GM12878 (cell line): ENCODE measurements at regions not wholly inside any gene's neighbourhood (a gene's known extent, or its start where the extent isn't known, plus 50 kb on each side); places are given as distances from the start of the nearest gene placed in this dataset.

Source experiments
- ATAC-seq: fragments of 200-7000 bp; cut with Tn5 transposase; 3 replicates; pipeline ENCODE4 v1.9.1; 2020; ENCODE audit warnings: mild to moderate bottlenecking, moderate library complexity
- BruUV-seq: library from RNA; stranded (reverse); fragments of 400-500 nt; replicated peaks from 2 replicates; lab custom pipeline; 2021; lab: Mats Ljungman, UMichigan
- CTCF ChIA-PET: fragments of 300-600 bp; sonication (Branson Sonifier 250); formaldehyde crosslinking; extraction: SDS; loops from one replicate; lab custom pipeline; 2021; ENCODE audit warnings: inconsistent platforms; lab: Yijun Ruan, JAX
- POLR2A ChIA-PET: fragments of 350-600 bp; formaldehyde crosslinking; extraction: SDS; loops from one replicate; lab custom pipeline; 2021; ENCODE audit warnings: inconsistent platforms; lab: Charles Lee
- RAD21 ChIA-PET: fragments of 300-600 bp; sonication (Branson Sonifier 250); formaldehyde crosslinking; loops from one replicate; lab custom pipeline; 2023; ENCODE audit warnings: antibody characterized with exemption; ENCODE audit not compliant: unreplicated experiment; lab: Charles Lee
- SMC1A ChIA-PET: fragments of 300-600 bp; sonication (Branson Sonifier 250); formaldehyde crosslinking; loops from one replicate; lab custom pipeline; 2023; ENCODE audit not compliant: unreplicated experiment, uncharacterized antibody; lab: Charles Lee
- DNase-seq: peaks from one replicate; pipeline ENCODE4 v3.0.0-alpha.2; 2011; ENCODE audit warnings: low read depth, low spot score
- FAIRE-seq: peaks from 3 replicates; lab custom pipeline; 2011; peaks lifted over from hg19 to GRCh38; lab: Jason Lieb, UNC
- H2AFZ ChIP-seq: 2 replicates; pipeline ENCODE4 v1.6.0; 2011; ENCODE audit warnings: low read depth, low read length, control low read depth; ENCODE audit not compliant: control insufficient read depth
- H3K27ac ChIP-seq: 2 replicates; pipeline ENCODE4 v1.5.1; 2011; ENCODE audit warnings: control low read depth; ENCODE audit not compliant: control insufficient read depth, insufficient read depth
- H3K27me3 ChIP-seq, 2 experiments: replicated peaks in 1 of 2; 2 replicates each; pipeline versions ENCODE4 v1.6.0 to v1.6.1; 2011; ENCODE audit warnings: low read length in 1 of 2; ENCODE audit not compliant: control insufficient read depth in 2 of 2, insufficient read depth in 2 of 2
- H3K36me3 ChIP-seq, 2 experiments: 2 replicates each; pipeline ENCODE4 v1.5.1; 2011; ENCODE audit warnings: low read length in 1 of 2; ENCODE audit not compliant: control insufficient read depth in 2 of 2, insufficient read depth in 2 of 2
- H3K4me1 ChIP-seq: 2 replicates; pipeline ENCODE4 v1.6.1; 2011; ENCODE audit warnings: mild to moderate bottlenecking, low read length, moderate library complexity, mixed read lengths; ENCODE audit not compliant: control insufficient read depth, insufficient read depth
- H3K4me2 ChIP-seq: 2 replicates; pipeline ENCODE4 v1.6.0; 2011; ENCODE audit warnings: control low read depth; ENCODE audit not compliant: control insufficient read depth, insufficient read depth
- H3K4me3 ChIP-seq: fragments of 200-600 bp; sonication (generic); 2 replicates; pipeline ENCODE4 v1.5.1; 2016
- H3K79me2 ChIP-seq: 2 replicates; pipeline ENCODE4 v1.6.0; 2011; ENCODE audit warnings: low read length; ENCODE audit not compliant: control insufficient read depth, insufficient read depth
- H3K9ac ChIP-seq: 2 replicates; pipeline ENCODE4 v1.8.0; 2011; ENCODE audit warnings: low read length, control low read depth, mixed read lengths; ENCODE audit not compliant: control insufficient read depth, insufficient read depth
- H3K9me3 ChIP-seq: replicated peaks from 3 replicates; pipeline ENCODE4 v1.5.1; 2011; ENCODE audit warnings: mild to moderate bottlenecking, low read length; ENCODE audit not compliant: control insufficient read depth, insufficient read depth
- H4K20me1 ChIP-seq: 2 replicates; pipeline ENCODE4 v1.6.0; 2011; ENCODE audit not compliant: control insufficient read depth, insufficient read depth
- CHD2 ChIP-seq: IDR thresholded peaks from 2 replicates; pipeline ENCODE4 v1.6.1; 2011; ENCODE audit warnings: low read depth, low read length, improper control_type of control experiment, borderline replicate concordance
- GATAD2B ChIP-seq: fragments of 450-650 bp; conservative IDR thresholded peaks from 2 replicates; pipeline ENCODE4 v1.6.1; 2017; ENCODE audit warnings: low read depth, mild to moderate bottlenecking, moderate library complexity
- JUNB ChIP-seq: IDR thresholded peaks from 2 replicates; pipeline ENCODE4 v1.6.1; 2016; ENCODE audit warnings: antibody characterized with exemption, mild to moderate bottlenecking
- SREBF2 ChIP-seq: IDR thresholded peaks from 2 replicates; pipeline ENCODE4 v1.6.1; 2012; ENCODE audit warnings: mild to moderate bottlenecking, low read length
- ZBED1 ChIP-seq: IDR thresholded peaks from 2 replicates; pipeline ENCODE4 v1.6.1; 2016; ENCODE audit warnings: borderline replicate concordance
- WGBS: methylation state at CpG from one replicate; pipeline ENCODE4 v1.1.6; 2016; ENCODE audit warnings: low lambda C conversion rate; ENCODE audit not compliant: insufficient replicate concordance, insufficient coverage; ENCODE audit errors: missing lambda C conversion rate; 5-methylcytosine and 5-hydroxymethylcytosine counted together
- in situ Hi-C: fragments of 300-500 bp; cut with MboI; formaldehyde crosslinking; loops from 9 replicates; pipeline ENCODE4 v1.14.3; 2018; ENCODE audit warnings: mixed read lengths
- intact Hi-C: fragments of 100-400 bp; cut with micrococcal nuclease; formaldehyde crosslinking; loops from one replicate; pipeline ENCODE4 v1.14.2; 2022; ENCODE audit not compliant: unreplicated experiment
- TF ChIP-seq, protein P1 (sequence below): fragments of 450-650 bp; IDR thresholded peaks from 2 replicates; pipeline ENCODE4 v1.6.1; 2016; ENCODE audit warnings: mild to moderate bottlenecking, moderate library complexity, borderline replicate concordance
- TF ChIP-seq, protein P2 (sequence below): IDR thresholded peaks from 2 replicates; pipeline ENCODE4 v1.6.1; 2012; ENCODE audit warnings: low read length, inconsistent platforms

DNA sequence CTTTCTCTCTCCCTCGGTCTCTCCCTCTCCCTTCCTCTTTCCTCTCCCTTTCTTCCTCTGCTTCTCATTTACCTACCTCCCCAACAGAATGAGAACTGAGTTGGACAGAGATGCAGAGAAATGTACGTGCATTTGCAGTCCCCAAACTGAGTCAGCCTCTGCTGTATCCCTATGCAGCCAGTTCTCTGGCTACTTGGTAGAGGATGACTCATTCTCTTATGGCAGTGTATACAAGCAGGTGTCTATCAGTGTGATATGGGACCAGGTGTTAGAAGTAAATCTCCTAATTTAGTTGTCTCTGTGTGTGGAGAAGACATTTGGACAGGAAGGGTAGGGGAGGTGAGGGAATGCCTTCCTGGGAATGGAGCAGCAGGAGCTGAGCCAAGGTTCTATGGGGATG lies 470.8 kb downstream of the CD109 start:
- intact Hi-C loops (no loop called here), in situ Hi-C loops (no loop called here)
- ChIA-PET POLR2A (no interaction called here), RAD21 (interaction anchor here (1.2 kb wide), 1 partner anchor 1042 kb away, joined by 4 read pairs; no protein-coding TSS in a partner anchor), CTCF (no interaction called here), SMC1A (no interaction called here)
- Histone ChIP-seq H2AFZ (no peak overlapping the region), H4K20me1 (no peaks in the 10 kb centered on the region), H3K4me2 (no peak overlapping the region), H3K36me3 (no peaks in the 10 kb centered on the region), H3K4me1 (no peaks in the 10 kb centered on the region), H3K9me3 (no peaks in the 10 kb centered on the region), H3K4me3 (no peak overlapping the region), H3K79me2 (no peaks in the 10 kb centered on the region), H3K27ac (no peak overlapping the region), H3K9ac (no peak overlapping the region), H3K27me3 (no peaks in the 10 kb centered on the region)
- WGBS = 4% methylated on average over 2 of the region's 2 CpGs
- no TSS peak for BruUV-seq
- ATAC-seq (no peak), DNase-seq (no peak), FAIRE-seq (no peak)
- TF ChIP-seq CHD2 (no peak), ZBED1 (no peak), SREBF2 (no peak), GATAD2B (no peak), JUNB (no peak)
- TF ChIP-seq, protein P1, sequence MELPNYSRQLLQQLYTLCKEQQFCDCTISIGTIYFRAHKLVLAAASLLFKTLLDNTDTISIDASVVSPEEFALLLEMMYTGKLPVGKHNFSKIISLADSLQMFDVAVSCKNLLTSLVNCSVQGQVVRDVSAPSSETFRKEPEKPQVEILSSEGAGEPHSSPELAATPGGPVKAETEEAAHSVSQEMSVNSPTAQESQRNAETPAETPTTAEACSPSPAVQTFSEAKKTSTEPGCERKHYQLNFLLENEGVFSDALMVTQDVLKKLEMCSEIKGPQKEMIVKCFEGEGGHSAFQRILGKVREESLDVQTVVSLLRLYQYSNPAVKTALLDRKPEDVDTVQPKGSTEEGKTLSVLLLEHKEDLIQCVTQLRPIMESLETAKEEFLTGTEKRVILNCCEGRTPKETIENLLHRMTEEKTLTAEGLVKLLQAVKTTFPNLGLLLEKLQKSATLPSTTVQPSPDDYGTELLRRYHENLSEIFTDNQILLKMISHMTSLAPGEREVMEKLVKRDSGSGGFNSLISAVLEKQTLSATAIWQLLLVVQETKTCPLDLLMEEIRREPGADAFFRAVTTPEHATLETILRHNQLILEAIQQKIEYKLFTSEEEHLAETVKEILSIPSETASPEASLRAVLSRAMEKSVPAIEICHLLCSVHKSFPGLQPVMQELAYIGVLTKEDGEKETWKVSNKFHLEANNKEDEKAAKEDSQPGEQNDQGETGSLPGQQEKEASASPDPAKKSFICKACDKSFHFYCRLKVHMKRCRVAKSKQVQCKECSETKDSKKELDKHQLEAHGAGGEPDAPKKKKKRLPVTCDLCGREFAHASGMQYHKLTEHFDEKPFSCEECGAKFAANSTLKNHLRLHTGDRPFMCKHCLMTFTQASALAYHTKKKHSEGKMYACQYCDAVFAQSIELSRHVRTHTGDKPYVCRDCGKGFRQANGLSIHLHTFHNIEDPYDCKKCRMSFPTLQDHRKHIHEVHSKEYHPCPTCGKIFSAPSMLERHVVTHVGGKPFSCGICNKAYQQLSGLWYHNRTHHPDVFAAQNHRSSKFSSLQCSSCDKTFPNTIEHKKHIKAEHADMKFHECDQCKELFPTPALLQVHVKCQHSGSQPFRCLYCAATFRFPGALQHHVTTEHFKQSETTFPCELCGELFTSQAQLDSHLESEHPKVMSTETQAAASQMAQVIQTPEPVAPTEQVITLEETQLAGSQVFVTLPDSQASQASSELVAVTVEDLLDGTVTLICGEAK = no peak
- TF ChIP-seq, protein P2, sequence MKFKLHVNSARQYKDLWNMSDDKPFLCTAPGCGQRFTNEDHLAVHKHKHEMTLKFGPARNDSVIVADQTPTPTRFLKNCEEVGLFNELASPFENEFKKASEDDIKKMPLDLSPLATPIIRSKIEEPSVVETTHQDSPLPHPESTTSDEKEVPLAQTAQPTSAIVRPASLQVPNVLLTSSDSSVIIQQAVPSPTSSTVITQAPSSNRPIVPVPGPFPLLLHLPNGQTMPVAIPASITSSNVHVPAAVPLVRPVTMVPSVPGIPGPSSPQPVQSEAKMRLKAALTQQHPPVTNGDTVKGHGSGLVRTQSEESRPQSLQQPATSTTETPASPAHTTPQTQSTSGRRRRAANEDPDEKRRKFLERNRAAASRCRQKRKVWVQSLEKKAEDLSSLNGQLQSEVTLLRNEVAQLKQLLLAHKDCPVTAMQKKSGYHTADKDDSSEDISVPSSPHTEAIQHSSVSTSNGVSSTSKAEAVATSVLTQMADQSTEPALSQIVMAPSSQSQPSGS = no peak
